ENCODE measurements at regions not wholly inside any gene's neighbourhood (a gene's known extent, or its start where the extent isn't known, plus 50 kb on each side); places are given as distances from the start of the nearest gene placed in this dataset.

DNA sequence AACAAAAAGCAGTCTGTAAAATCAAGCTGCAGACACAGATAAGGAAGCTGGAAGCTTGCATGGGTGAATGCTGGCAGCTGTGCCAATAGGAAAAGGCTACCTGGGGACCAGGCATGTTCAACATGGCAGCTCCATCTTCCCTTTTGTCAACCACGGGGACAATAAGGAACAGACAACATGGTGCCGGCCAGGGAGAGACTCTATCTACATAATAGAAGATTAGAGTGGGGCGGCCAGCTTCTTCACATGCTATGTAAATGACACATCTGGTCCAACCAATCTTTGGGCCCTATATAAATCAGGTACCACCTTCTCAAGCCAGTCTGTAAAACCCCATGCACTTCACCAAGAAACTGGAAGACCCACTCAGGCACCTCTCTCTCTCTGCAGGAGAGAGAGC lies 157.6 kb downstream of the SUDS3 start:
- no peak overlapping the region for H2AFZ ChIP-seq (ENCODE audit: low read length)
- no peaks in the 10 kb centered on the region for H3K36me3 ChIP-seq (ENCODE audit: control insufficient read depth, insufficient read depth, low read length)
- H3K4me1 ChIP-seq (ENCODE audit: control insufficient read depth, extremely low read depth, insufficient read depth, low read length) = no peaks in the 10 kb centered on the region
- H3K4me2 ChIP-seq (ENCODE audit: extremely low read depth, insufficient read depth, low read length) = no peak overlapping the region
- no peak overlapping the region for H3K9ac ChIP-seq (ENCODE audit: insufficient read depth, low read length)
- TF ChIP-seq, protein P1, sequence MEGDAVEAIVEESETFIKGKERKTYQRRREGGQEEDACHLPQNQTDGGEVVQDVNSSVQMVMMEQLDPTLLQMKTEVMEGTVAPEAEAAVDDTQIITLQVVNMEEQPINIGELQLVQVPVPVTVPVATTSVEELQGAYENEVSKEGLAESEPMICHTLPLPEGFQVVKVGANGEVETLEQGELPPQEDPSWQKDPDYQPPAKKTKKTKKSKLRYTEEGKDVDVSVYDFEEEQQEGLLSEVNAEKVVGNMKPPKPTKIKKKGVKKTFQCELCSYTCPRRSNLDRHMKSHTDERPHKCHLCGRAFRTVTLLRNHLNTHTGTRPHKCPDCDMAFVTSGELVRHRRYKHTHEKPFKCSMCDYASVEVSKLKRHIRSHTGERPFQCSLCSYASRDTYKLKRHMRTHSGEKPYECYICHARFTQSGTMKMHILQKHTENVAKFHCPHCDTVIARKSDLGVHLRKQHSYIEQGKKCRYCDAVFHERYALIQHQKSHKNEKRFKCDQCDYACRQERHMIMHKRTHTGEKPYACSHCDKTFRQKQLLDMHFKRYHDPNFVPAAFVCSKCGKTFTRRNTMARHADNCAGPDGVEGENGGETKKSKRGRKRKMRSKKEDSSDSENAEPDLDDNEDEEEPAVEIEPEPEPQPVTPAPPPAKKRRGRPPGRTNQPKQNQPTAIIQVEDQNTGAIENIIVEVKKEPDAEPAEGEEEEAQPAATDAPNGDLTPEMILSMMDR (conservative IDR thresholded peaks at IDR 0.05 in 1 of 2, IDR thresholded peaks at IDR 0.05 in 1 of 2; ENCODE audit: low read depth in 1 of 2, low read length in 2 of 2) = no peak
- TF ChIP-seq EZH2 (IDR thresholded peaks at IDR 0.05; ENCODE audit: low read length, missing control alignments) = no peak
- no peak overlapping the region for H3K4me3 ChIP-seq (replicated peaks in 1 of 4; ENCODE audit: control extremely low read depth in 1 of 4, insufficient read depth in 1 of 4, low read depth in 3 of 4, low read length in 4 of 4)
- H3K79me2 ChIP-seq (ENCODE audit: control insufficient read depth, insufficient read depth, low read length) = no peaks in the 10 kb centered on the region
- H3K27ac ChIP-seq (ENCODE audit: insufficient read depth, low read length) = no peak overlapping the region
- DNase-seq (ENCODE audit: low read depth in 2 of 2) = no peak
- no peaks in the 10 kb centered on the region for H4K20me1 ChIP-seq (ENCODE audit: control insufficient read depth, extremely low read depth, insufficient read depth, low read length)
- no peaks in the 10 kb centered on the region for H3K9me3 ChIP-seq (ENCODE audit: control insufficient read depth, insufficient read depth, low read depth, low read length)
- no peaks in the 10 kb centered on the region for H3K27me3 ChIP-seq (ENCODE audit: control insufficient read depth, insufficient read depth, low read length)

DNA sequence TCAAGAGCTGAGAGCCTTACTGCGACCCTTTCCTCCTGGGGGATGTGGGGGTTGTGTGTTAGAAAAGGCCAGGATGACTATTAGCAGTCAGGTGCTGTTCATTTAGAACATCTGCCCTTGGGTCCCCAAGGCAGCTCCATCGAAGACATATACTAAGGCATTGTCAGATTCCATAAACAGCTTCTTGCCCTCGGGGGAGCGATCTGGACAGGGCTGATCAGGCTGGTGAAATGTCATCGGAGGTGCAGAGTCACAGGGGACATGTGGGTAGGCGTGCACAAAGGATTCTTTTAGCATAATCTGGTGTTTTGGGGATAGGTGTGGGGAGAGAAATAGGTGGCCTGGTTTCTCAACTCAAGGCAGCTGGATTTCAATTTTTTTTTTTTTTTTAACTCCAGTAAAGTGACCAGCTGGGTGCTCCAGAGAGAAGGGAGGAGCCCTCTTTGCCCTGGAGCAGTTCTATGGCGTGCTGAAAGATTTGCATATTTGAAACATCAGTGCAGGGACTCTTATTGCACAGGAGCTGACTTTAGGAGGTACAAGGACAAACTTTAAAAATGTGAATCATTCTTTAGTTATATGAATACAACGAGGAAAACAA lies 160.1 kb downstream of the SUDS3 start:
- Histone ChIP-seq H2AFZ (ENCODE audit: low read length) (no peak overlapping the region), H3K9ac (ENCODE audit: insufficient read depth, low read length) (no peak overlapping the region), H3K79me2 (ENCODE audit: control insufficient read depth, insufficient read depth, low read length) (no peaks in the 10 kb centered on the region), H3K36me3 (ENCODE audit: control insufficient read depth, insufficient read depth, low read length) (no peaks in the 10 kb centered on the region), H3K27ac (ENCODE audit: insufficient read depth, low read length) (no peak overlapping the region), H3K9me3 (ENCODE audit: control insufficient read depth, insufficient read depth, low read depth, low read length) (no peaks in the 10 kb centered on the region), H3K4me2 (ENCODE audit: extremely low read depth, insufficient read depth, low read length) (no peak overlapping the region), H3K27me3 (ENCODE audit: control insufficient read depth, insufficient read depth, low read length) (no peaks in the 10 kb centered on the region), H4K20me1 (ENCODE audit: control insufficient read depth, extremely low read depth, insufficient read depth, low read length) (no peaks in the 10 kb centered on the region), H3K4me3 (replicated peaks in 1 of 4; ENCODE audit: control extremely low read depth in 1 of 4, insufficient read depth in 1 of 4, low read depth in 3 of 4, low read length in 4 of 4) (no peak overlapping the region), H3K4me1 (ENCODE audit: control insufficient read depth, extremely low read depth, insufficient read depth, low read length) (no peaks in the 10 kb centered on the region)
- TF ChIP-seq, protein P1 (conservative IDR thresholded peaks at IDR 0.05 in 1 of 2, IDR thresholded peaks at IDR 0.05 in 1 of 2; ENCODE audit: low read depth in 1 of 2, low read length in 2 of 2) = no peak
- TF ChIP-seq EZH2 (IDR thresholded peaks at IDR 0.05; ENCODE audit: low read length, missing control alignments) = no peak
- no peak for DNase-seq (ENCODE audit: low read depth in 2 of 2)

DNA sequence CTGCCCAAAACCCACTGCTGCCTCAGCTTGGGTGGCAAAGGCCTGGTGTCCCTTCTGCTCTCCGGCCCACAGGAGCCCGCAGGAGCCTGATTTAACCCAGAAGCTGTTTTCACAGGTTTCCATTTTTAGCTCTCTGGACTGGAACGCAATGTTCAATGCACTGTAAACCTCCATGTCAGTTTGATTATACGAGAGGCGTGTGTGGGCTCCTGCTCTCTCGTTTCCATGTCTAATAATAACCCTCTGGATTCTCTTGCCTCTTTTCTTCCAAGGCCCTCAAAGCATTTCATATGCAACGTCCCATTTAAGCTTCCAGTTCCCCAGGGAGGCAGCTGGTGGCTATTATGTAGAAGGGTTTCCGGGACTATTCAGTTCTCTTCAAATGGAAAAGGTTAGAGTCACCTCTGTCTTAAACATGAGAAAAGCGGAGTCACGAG lies 161.1 kb downstream of the SUDS3 start:
- no peaks in the 10 kb centered on the region for H4K20me1 ChIP-seq (ENCODE audit: control insufficient read depth, extremely low read depth, insufficient read depth, low read length)
- no peaks in the 10 kb centered on the region for H3K27me3 ChIP-seq (ENCODE audit: control insufficient read depth, insufficient read depth, low read length)
- H3K27ac ChIP-seq (ENCODE audit: insufficient read depth, low read length) = no peak overlapping the region
- DNase-seq (ENCODE audit: low read depth in 2 of 2) = no peak
- no peak overlapping the region for H3K4me3 ChIP-seq (replicated peaks in 1 of 4; ENCODE audit: control extremely low read depth in 1 of 4, insufficient read depth in 1 of 4, low read depth in 3 of 4, low read length in 4 of 4)
- no peak overlapping the region for H3K9ac ChIP-seq (ENCODE audit: insufficient read depth, low read length)
- H3K36me3 ChIP-seq (ENCODE audit: control insufficient read depth, insufficient read depth, low read length) = no peaks in the 10 kb centered on the region
- H3K4me1 ChIP-seq (ENCODE audit: control insufficient read depth, extremely low read depth, insufficient read depth, low read length) = no peaks in the 10 kb centered on the region
- no peak overlapping the region for H3K4me2 ChIP-seq (ENCODE audit: extremely low read depth, insufficient read depth, low read length)
- no peak overlapping the region for H2AFZ ChIP-seq (ENCODE audit: low read length)
- TF ChIP-seq, protein P1 (conservative IDR thresholded peaks at IDR 0.05 in 1 of 2, IDR thresholded peaks at IDR 0.05 in 1 of 2; ENCODE audit: low read depth in 1 of 2, low read length in 2 of 2) = no peak
- no peak for TF ChIP-seq EZH2 (IDR thresholded peaks at IDR 0.05; ENCODE audit: low read length, missing control alignments)
- H3K9me3 ChIP-seq (ENCODE audit: control insufficient read depth, insufficient read depth, low read depth, low read length) = no peaks in the 10 kb centered on the region
- H3K79me2 ChIP-seq (ENCODE audit: control insufficient read depth, insufficient read depth, low read length) = no peaks in the 10 kb centered on the region
